ENCODE measurements at regions not wholly inside any gene's neighbourhood (a gene's known extent, or its start where the extent isn't known, plus 50 kb on each side); places are given as distances from the start of the nearest gene placed in this dataset.
"Not testable (repeated sequence)": the region's sequence is repeated elsewhere in the genome, so short reads cannot be mapped to it uniquely, and the experiment has no call there.

DNA sequence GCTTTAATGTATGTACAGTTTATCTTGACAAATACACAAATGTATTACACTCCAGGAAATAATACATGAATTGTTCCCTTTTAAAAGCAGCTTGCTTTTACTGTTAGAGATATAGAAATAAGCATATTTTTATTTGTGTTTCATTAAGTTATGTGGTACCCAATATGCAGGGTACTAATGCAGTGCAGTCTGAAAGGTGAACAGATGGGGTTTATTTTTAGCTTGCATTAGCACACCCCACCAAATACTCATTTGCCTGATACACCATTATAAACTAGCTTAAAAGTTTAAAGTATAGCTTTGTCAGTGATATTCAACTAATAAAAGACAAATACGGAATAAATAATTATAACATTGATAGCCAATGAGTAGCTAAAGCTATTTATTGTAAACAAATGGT lies 394.7 kb upstream of the ZNF804A start:
- DNase-seq (ENCODE audit: low read depth), result no peak

DNA sequence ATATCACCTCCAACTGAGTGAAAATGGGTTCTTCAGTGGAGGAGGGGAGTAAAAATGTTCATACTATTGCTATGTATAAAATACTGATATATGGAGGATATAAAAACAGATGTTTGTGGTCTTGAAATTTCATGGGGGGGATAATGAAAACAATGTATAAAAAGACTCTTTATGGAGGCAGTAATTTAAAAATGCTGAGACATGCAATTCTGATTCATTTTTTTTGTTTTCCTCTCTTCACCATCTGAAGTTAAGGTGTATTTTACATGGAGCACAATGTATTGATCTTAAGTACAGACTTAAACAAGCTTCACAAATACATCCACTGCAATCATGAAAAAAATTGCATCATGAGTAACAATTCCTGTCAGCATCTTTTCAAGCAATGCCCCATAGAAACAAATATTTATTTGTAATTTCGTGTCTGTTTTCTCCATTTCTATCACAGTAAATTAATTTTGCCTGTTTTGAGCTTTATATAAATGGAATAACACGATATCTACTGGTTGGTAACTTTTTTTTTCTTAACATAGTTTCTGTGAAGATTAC lies 393.2 kb upstream of the ZNF804A start:
- no peak for DNase-seq (ENCODE audit: low read depth)

DNA sequence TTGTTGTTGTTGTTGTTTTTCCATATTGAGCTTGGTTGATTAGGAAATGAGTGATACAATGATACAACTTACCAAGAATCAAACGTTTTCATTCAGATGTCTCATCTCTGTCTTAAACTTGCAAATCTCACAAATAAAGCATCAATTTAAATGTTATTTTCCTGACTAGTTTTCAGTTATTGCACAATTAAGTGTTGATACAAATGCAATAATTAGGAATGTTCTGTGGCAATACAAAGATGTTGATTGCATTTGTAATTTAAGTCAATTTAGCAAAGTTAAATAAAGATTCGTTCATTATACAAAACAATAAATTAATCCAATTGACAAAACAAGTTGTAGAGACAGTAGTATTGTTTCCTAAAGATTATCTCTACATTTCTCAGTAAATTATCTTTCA lies 392.3 kb upstream of the ZNF804A start:
- DNase-seq (ENCODE audit: low read depth), result no peak

DNA sequence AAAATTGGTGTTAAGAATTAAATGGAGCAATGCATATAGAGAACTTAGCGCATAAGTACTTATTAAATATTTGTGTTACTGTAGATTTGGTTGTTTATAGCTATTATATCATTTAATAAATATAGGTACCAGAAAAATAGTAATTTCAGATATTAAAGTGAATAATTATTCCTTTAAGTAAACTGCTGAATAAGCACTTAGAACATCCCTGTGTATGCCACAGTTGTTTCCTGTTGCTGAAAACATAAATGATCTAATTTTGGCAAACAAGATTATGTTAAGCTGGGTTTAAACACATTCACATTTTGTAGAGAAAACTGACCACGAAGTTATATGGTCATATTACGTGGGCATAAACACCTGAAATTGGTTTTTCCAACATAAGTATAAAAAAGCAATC lies 388.0 kb upstream of the ZNF804A start:
- DNase-seq (ENCODE audit: low read depth), result no peak

DNA sequence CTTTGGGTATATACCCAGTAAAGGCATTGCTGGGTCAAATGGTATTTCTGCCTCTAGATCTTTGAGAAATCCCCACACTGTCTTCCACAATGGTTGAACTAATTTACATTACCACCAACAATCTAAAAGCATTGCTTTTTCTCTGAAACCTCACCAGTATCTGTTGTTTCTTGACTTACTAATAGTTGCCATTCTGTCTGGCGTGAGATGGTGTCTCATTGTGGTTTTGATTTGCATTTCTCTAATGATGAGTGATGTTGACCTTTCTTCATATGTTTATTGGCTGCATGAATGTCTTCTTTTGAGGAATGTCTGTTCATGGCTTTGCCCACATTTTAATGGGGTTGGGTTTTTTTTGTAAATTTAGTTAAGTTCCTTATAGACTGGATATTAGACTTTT lies 382.6 kb upstream of the ZNF804A start:
- peak; percentile 57 for DNase-seq (ENCODE audit: low read depth)

DNA sequence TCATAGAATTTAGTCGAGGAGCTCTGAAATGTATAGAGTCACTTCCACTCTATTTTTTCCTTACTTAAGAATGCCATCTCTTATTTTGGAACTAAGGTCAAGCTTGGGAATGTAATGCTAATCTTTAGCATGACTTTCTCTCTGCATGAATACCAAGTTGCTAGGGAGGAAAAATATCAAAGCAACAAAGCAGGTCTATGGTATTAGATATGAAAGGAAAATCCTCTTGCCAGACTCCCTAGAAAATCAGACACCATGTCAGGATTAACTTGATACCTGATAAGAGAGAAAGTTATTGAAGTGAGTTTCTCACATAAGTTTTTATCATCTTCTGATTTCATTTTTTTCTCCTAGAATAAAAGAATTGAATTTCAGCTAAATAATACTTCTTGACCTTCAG lies 341.7 kb upstream of the ZNF804A start:
- no peak for DNase-seq (ENCODE audit: low read depth)

DNA sequence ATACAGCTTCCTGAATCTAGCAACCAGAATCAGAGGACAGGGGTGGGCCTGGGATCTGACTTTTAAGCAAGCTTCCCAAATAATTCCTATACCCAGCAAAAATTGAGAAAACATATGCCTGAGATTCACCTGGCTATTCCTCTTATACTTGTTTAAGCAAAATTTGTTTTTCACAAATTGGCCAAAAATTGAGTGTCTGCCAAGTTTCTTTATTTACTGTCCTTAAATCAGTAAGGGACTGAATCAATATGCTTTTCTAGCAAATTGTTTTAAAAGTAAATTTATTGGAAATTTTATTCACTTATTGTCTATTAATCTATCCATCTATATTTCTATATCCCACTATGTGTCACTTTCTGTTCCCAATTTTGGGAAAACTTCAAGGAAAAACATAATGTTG lies 337.0 kb upstream of the ZNF804A start:
- DNase-seq (ENCODE audit: low read depth), result no peak

DNA sequence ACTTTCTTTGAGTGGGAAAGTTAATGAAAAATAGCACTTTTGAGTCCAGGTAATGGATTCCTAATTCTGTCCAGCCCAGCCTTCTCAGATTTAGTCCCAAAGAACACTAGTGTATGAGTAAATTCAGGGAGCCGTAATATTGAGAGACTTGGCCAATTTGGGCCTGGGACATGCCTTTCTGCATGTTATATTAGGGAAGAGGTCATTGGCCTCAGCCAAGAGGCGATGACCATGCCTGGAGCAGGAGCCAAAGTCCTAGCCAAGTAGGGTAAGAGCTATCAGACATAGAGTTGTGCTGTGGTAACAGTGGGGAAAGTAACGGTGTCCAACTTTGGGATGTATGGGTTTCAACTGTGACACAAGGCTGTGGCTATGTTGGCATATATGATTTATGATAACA lies 336.5 kb upstream of the ZNF804A start:
- no peak for DNase-seq (ENCODE audit: low read depth)

DNA sequence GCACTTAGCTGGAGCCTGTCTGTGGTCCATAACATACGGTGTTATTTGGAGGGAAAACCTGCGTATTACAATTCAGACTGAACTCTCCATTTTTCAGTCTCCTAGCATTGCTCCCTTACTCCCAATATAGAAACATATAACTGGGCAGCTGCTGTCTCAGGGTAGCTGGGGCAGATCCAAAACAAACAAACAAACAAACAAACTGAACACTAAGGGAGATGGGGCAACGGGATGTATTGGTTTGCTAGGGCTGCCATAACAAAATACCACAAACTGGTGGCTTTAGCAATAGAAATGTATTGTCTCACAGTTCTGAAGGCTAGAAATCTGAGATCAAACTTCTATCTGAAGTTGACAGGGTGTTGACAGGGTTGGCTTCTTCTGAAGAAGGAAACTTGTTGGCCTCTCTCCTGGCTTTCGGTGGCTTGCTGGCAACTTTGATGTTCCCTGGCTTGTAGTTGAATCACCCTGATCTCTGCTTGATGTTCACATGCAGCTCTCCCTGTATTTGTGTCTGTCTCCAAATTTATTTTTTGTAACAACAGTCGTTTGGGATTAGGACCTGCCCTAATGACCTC lies 329.3 kb upstream of the ZNF804A start:
- no peak for DNase-seq (ENCODE audit: low read depth)

DNA sequence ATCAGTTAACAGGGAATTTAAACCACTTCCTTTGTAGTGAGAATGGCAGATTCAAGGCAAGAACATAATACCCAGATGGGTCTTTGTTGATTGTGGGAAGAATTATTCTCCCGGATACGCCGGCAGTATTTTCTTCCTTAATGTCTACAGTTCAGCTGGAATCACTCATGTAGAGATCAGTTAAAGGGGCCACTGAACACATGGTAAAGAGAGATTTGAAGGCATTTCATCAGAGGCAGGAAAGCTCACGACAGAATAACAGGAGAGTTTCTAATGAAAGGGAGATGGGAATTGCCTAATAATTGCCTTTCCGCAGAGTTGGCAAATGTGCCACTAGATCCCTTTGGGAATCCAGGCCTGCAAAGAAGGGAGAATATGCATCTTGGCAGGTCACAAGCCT lies 327.7 kb upstream of the ZNF804A start:
- no peak for DNase-seq (ENCODE audit: low read depth)

DNA sequence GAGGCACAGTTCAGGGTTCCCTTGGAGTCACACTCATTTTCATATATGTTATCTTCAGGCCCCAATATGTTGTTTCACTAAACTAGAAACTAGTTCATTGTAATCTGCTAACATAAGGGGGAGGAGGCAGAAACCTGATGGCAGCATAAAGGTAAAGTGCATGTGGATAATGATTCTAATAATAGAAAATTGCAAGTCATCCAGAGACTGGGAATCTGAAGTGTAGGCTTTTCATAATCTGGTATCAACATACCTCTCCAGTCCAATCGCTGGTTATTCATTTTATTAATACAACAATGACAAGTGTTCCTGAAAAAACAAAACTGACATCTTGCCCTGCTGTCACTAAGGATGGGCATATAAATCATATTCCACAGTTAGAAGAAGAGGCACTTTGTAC lies 326.3 kb upstream of the ZNF804A start:
- DNase-seq (ENCODE audit: low read depth), result no peak

DNA sequence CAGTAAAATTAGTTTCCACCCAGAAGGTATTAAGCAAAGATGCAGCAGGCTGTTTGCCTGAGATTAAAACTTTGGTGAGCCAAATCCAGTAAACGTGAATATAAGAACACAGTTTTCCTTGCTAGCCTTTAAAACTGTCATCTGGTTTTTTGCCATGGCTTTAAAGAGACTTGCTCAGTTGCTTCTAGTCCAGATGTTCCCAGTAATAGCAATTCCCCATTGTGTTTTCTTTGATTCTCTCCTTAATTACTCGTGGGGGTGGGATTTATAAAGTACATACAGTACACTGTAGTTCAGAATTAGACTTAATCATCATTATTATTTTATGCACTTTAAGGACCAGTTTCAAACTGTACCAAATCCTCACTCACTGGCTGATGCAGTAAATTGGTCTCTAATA lies 303.5 kb upstream of the ZNF804A start:
- DNase-seq (ENCODE audit: low read depth), result no peak

- no peak for DNase-seq (ENCODE audit: low read depth)
Observed at GRCh38 chr2:184297085-184297484, 301.2 kb upstream of the ZNF804A start.

GRCh38 chr2:184302506-184302905 lies 295.8 kb upstream of the ZNF804A start:
- DNase-seq (ENCODE audit: low read depth), result peak; percentile 32

DNA sequence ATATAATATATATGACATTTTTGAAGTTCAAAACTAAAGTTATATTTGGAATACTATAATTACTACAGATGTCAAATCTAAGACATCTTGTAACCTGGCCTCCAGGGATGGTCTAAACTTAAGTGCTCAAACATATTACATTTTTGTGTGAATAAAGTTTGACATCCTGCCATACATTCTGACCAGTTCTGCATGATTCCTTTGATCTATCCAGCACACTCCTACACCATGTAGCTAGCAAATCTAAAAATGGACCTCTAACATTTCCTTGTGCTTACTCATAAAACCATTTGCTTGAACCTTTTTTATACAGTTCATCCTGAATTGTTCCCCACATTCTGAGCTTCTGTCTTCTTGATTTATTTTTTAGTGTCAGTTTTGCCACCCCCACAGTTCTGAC lies 294.3 kb upstream of the ZNF804A start:
- DNase-seq (ENCODE audit: low read depth), result peak; percentile 9

DNA sequence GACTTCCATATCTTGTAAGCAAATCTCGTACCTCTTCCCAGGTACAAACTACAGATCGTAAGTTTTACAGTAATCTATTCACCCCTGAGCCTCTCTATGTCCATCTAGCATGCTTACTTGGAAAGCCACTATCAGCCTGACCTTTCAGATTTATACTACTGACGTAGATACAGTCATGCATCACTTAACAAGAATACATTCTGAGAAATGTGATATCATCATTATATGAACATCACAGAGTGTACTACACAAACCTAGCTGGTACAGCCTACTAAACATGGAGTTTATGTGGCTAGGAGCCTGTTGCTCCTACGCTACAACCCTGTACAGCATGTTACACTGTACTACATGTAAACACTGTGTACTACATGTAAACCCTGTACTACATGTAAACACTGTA lies 293.2 kb upstream of the ZNF804A start:
- no peak for DNase-seq (ENCODE audit: low read depth)

DNA sequence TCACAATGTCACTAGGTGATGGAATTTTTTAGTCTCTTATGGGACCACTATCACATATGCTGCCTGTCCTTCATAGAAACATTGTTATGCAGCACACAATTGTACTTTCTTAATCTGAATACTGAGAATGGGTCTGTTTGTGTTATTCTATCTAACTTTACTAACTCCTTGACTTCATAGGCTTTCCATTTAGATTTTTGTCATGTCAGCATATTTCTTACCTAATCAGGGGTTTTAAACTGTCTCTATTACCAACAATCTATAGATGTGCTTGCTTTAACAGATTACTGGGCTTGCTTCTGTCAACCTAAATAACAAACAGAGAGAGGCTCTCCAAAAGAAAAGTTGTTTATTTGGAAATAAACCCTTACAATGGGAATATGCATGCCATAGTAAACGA lies 289.6 kb upstream of the ZNF804A start:
- no peak for DNase-seq (ENCODE audit: low read depth)

DNA sequence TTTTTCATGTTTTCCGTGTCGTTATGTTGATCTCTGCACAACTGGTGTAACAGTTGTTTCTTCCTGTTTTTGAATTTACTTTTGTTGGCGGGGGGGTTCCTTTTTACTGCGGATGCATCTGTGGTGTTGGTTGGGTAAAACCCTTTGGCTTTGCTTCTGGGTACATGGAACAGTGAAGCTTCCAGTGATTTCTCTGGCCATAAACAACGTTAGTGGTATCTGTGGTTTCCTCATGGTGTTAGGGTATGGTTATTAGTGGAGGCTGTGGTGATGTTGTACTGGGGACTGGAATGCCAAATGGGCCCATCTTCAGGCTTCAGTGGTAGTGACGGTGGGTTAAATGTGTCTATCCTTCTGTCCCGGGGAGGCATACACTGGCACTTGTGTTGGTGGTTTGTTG lies 285.4 kb upstream of the ZNF804A start:
- no peak for DNase-seq (ENCODE audit: low read depth)

DNA sequence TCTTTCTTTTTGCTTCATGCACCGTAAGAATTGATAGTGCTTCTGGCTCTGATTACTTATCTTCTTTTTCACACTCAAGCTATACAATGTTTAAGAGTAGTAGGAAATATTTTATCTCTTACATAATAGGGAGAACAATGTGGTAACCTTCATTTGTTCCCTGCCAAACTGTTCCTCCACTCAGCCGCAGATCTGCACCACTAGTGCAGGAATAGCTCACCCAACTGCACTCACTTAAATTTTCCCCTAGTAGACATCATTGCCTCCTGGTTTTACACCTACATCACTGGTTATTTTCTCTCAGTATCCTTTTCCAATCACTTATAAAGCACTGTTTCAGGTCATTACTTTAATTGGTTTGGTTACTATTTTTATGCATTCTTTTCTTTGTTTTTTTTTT lies 283.5 kb upstream of the ZNF804A start:
- no peak for DNase-seq (ENCODE audit: low read depth)

DNA sequence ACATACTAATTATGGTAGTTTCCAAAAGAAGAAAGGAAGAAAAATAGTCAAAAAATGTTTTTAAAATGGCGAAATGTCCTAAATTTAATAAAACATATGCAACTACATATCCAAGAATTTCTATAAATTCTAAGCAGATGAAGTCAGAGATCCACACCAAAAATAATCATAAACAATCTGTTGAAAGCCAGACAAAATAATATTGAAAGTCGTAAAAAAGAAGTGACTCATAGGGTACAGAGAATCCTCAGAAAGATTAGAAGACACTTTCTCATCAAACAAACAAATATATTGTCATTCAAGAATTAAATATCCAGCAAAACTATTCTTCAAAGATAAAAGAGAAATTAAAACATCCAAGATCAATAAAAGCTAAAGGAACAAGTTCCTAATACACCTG lies 281.4 kb upstream of the ZNF804A start:
- peak; percentile 56 for DNase-seq (ENCODE audit: low read depth)

- DNase-seq (ENCODE audit: low read depth), result peak; percentile 11
Observed at GRCh38 chr2:184322615-184323014, 275.7 kb upstream of the ZNF804A start.

GRCh38 chr2:184326066-184326465 lies 272.3 kb upstream of the ZNF804A start:
- DNase-seq (ENCODE audit: low read depth), result no peak

DNA sequence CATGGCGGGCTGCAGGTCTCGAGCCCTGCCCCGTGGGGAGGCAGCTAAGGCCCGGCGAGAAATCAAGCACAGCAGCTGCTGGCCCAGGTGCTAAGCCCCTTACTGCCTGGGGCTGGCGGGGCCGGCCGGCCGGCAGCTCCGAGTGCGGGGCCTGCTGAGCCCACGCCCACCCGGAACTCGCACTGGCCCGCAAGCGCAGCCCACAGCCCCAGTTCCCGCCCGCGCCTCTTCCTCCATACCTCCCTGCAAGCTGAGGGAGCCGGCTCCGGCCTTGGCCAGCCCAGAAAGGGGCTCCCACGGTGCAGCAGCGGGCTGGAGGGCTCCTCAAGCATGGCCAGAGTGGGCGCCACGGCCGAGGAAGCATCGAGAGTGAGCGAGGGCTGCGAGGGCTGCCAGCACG lies 270.5 kb upstream of the ZNF804A start:
- not testable (repeated sequence) for DNase-seq (ENCODE audit: low read depth)

DNA sequence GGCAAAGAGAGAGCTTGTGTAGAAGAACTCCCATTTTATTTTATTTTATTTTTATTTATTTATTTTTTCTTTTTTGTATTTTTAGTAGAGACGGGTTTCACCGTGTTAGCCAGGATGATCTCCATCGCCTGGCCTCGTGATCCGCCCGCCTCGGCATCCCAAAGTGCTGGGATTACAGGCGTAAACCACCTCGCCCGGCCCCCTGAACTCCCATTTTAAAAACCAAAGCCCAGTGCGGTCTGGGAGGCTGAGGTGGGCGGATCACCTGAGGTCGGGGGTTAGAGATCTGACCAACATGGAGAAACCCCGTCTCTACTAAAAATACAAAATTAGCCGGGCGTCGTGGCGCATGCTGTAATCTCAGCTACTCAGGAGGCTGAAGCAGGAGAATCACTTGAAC lies 267.8 kb upstream of the ZNF804A start:
- DNase-seq (ENCODE audit: low read depth), result not testable (repeated sequence)

DNA sequence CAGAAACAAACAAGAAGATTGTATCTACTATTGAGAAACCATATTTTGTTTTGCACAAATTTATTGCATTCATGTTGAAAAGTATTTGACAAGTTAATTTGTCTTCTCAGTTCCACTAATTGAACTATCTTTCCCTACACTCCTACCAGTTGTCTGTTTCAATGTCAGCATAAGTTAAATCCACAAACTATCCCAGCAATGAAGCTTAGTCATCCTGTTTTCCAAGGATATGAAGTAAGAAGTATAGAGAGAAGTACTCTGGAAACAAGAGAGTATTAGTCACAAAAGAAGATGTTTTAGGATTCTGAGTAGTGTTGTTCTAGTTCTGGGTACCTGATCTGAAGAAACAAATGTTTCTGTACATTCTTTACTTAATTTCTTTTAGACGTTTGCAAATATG lies 261.6 kb upstream of the ZNF804A start:
- DNase-seq (ENCODE audit: low read depth), result peak; percentile 76

Measured in ELR (cell line).